PFSK-1 (cell line): ENCODE measurements at regions not wholly inside any gene's neighbourhood (a gene's known extent, or its start where the extent isn't known, plus 50 kb on each side); places are given as distances from the start of the nearest gene placed in this dataset.

ENCODE experiments used
- FOXP2 ChIP-seq: optimal IDR thresholded peaks from 2 replicates; pipeline ENCODE3; 2011; ENCODE audit warnings: borderline replicate concordance, control low read depth, inconsistent platforms; ENCODE audit not compliant: insufficient read depth; ENCODE audit errors: extremely low read length, extremely low read depth
- POLR2AphosphoS5 ChIP-seq: IDR thresholded peaks from 2 replicates; pipeline ENCODE4 v1.6.1; 2012; ENCODE audit warnings: low read depth, mild to moderate bottlenecking, control low read depth, low read length, moderate library complexity
- REST ChIP-seq, 2 experiments: IDR thresholded peaks; 2 replicates each; pipeline versions ENCODE4 v1.6.1 to v1.8.0; 2011 to 2012; ENCODE audit warnings: low read depth in 2 of 2, low read length in 2 of 2, control low read depth in 1 of 2, inconsistent platforms in 1 of 2, mild to moderate bottlenecking in 1 of 2, moderate library complexity in 1 of 2; ENCODE audit not compliant: insufficient read depth in 1 of 2
- SIN3A ChIP-seq: IDR thresholded peaks from 2 replicates; pipeline ENCODE4 v1.6.1; 2012; ENCODE audit warnings: mild to moderate bottlenecking, low read length, moderate library complexity, borderline replicate concordance; ENCODE audit not compliant: insufficient read depth
- TAF1 ChIP-seq: IDR thresholded peaks from 2 replicates; pipeline ENCODE4 v1.6.1; 2012; ENCODE audit warnings: low read length, control low read depth, borderline replicate concordance; ENCODE audit not compliant: insufficient read depth

GRCh38 chr21:43312751-43313169 lies 114.2 kb downstream of the SIK1 start:
- TF ChIP-seq REST (IDR thresholded peaks at IDR 0.05; ENCODE audit: insufficient read depth in 1 of 2, low read depth in 2 of 2, low read length in 2 of 2) (no peak), POLR2AphosphoS5 (no peak), TAF1 (no peak), SIN3A (no peak), FOXP2 (no peak)
